GM23248 (cell line): ENCODE measurements at regions not wholly inside any gene's neighbourhood (a gene's known extent, or its start where the extent isn't known, plus 50 kb on each side); places are given as distances from the start of the nearest gene placed in this dataset.

Experiments used
- EZH2 ChIP-seq: fragments of 200-600 bp; sonication (generic); IDR thresholded peaks from 2 replicates; pipeline ENCODE4 v1.6.1; 2018; ENCODE audit warnings: antibody characterized with exemption, mild to moderate bottlenecking; ENCODE audit not compliant: insufficient read depth, poor library complexity, severe bottlenecking
- EZH2phosphoT487 ChIP-seq: fragments of 200-600 bp; sonication (generic); IDR thresholded peaks from 2 replicates; pipeline ENCODE4 v1.6.1; 2018; ENCODE audit warnings: antibody characterized with exemption, moderate library complexity, mild to moderate bottlenecking, low read depth; ENCODE audit not compliant: insufficient read depth

- TF ChIP-seq EZH2phosphoT487: no peak
- no peak for TF ChIP-seq EZH2
These were observed 231.6 kb downstream of the FNDC1 start for GRCh38 chr6:159400826-159401225.
